H1 (cell line): ENCODE measurements at regions not wholly inside any gene's neighbourhood (a gene's known extent, or its start where the extent isn't known, plus 50 kb on each side); places are given as distances from the start of the nearest gene placed in this dataset.

Experiments used
- CTCF ChIA-PET: fragments of 300-600 bp; sonication (Branson Sonifier 250); formaldehyde crosslinking; loops from one replicate; lab custom pipeline; 2021; ENCODE audit not compliant: partially characterized antibody; lab: Charles Lee
- POLR2A ChIA-PET: fragments of 300-600 bp; sonication (Branson Sonifier 250); formaldehyde crosslinking; loops from one replicate; lab custom pipeline; 2021; ENCODE audit warnings: inconsistent platforms; ENCODE audit not compliant: partially characterized antibody; lab: Charles Lee
- DNase-seq, 2 experiments: peaks; one replicate each; pipeline versions ENCODE4 v3.0.0 to v3.0.0-alpha.2; 2010 to 2022; ENCODE audit warnings: low spot score in 2 of 2, low read depth in 1 of 2, mixed read lengths in 1 of 2
- FAIRE-seq: peaks from 2 replicates; lab custom pipeline; 2011; peaks lifted over from hg19 to GRCh38; lab: Jason Lieb, UNC
- H2AFZ ChIP-seq: 2 replicates; pipeline ENCODE4 v1.8.1; 2012; ENCODE audit warnings: low read length, inconsistent platforms
- H2AK5ac ChIP-seq: 2 replicates; pipeline ENCODE4 v1.6.1; 2013; ENCODE audit warnings: low read depth, low read length
- H2BK120ac ChIP-seq: replicated peaks from 2 replicates; pipeline ENCODE3; 2013; ENCODE audit warnings: low read depth, low read length, inconsistent platforms
- H2BK12ac ChIP-seq: 2 replicates; pipeline ENCODE4 v1.6.1; 2013; ENCODE audit warnings: low read depth, low read length
- H2BK15ac ChIP-seq: 2 replicates; pipeline ENCODE4 v1.6.1; 2013; ENCODE audit warnings: low read length
- H2BK20ac ChIP-seq: 2 replicates; pipeline ENCODE4 v1.6.1; 2013; ENCODE audit warnings: low read length
- H2BK5ac ChIP-seq: 2 replicates; pipeline ENCODE4 v1.6.1; 2013; ENCODE audit warnings: low read depth, low read length
- H3K14ac ChIP-seq: 2 replicates; pipeline ENCODE4 v1.6.1; 2013; ENCODE audit warnings: inconsistent platforms; ENCODE audit not compliant: insufficient read length
- H3K18ac ChIP-seq: 2 replicates; pipeline ENCODE4 v1.6.1; 2013; ENCODE audit warnings: low read length; ENCODE audit errors: extremely low read depth
- H3K23ac ChIP-seq: 2 replicates; pipeline ENCODE4 v1.6.1; 2013; ENCODE audit warnings: inconsistent platforms; ENCODE audit not compliant: insufficient read length
- H3K23me2 ChIP-seq: 2 replicates; pipeline ENCODE4 v1.6.1; 2013; ENCODE audit warnings: low read depth, low read length
- H3K27ac ChIP-seq: 2 replicates; pipeline ENCODE4 v1.6.1; 2011; ENCODE audit warnings: low read depth, low read length, inconsistent platforms
- H3K27me3 ChIP-seq, 4 experiments: replicated peaks in 1 of 4; 1 replicate in 1 of 4; 2 replicates in 3 of 4; pipeline versions ENCODE4 v1.6.1 to v1.8.1; 2011 to 2013; ENCODE audit warnings: low read length in 3 of 4, mild to moderate bottlenecking in 3 of 4, inconsistent platforms in 2 of 4, mixed read lengths in 2 of 4, moderate library complexity in 1 of 4; ENCODE audit not compliant: control insufficient read depth in 3 of 4, insufficient read depth in 3 of 4; ENCODE audit errors: extremely low read depth in 1 of 4
- H3K36me3 ChIP-seq, 4 experiments: 2 replicates each; pipeline versions ENCODE4 v1.6.1 to v1.8.1; 2011 to 2013; ENCODE audit warnings: mild to moderate bottlenecking in 4 of 4, low read length in 3 of 4, moderate library complexity in 2 of 4, control low read depth in 1 of 4, inconsistent platforms in 1 of 4; ENCODE audit not compliant: insufficient read depth in 4 of 4, control insufficient read depth in 2 of 4
- H3K4ac ChIP-seq: replicated peaks from 2 replicates; pipeline ENCODE3; 2013; ENCODE audit warnings: low read length, low read depth, mixed read lengths, inconsistent platforms; ENCODE audit not compliant: insufficient read length
- H3K4me1 ChIP-seq, 4 experiments: replicated peaks in 1 of 4; 1 replicate in 1 of 4; 2 replicates in 3 of 4; pipeline versions ENCODE4 v1.6.1 to v1.8.1; 2011 to 2013; ENCODE audit warnings: low read length in 3 of 4, inconsistent platforms in 2 of 4, mixed read lengths in 1 of 4; ENCODE audit not compliant: insufficient read depth in 4 of 4, control insufficient read depth in 3 of 4
- H3K4me2 ChIP-seq, 2 experiments: 2 replicates each; pipeline versions ENCODE4 v1.6.1 to v1.8.1; 2011 to 2013; ENCODE audit warnings: low read depth in 2 of 2, low read length in 2 of 2, control low read depth in 1 of 2, inconsistent platforms in 1 of 2, mild to moderate bottlenecking in 1 of 2; ENCODE audit not compliant: insufficient read depth in 1 of 2
- H3K4me3 ChIP-seq, 4 experiments: fragments of 200-600, 300-600 bp in 1 of 4; sonication (generic), shearing (Covaris generic), sonication (Bioruptor Twin) in 1 of 4; 2 replicates each; pipeline versions ENCODE4 v1.5.1 to v1.8.1; 2011 to 2016; ENCODE audit warnings: low read length in 4 of 4, low read depth in 3 of 4, control low read depth in 2 of 4, inconsistent platforms in 2 of 4, mild to moderate bottlenecking in 2 of 4, mixed read lengths in 1 of 4, moderate library complexity in 1 of 4; ENCODE audit not compliant: insufficient read depth in 2 of 4; ENCODE audit errors: extremely low read depth in 1 of 4
- H3K56ac ChIP-seq: replicated peaks from 2 replicates; pipeline ENCODE3; 2013; ENCODE audit warnings: low read depth, mild to moderate bottlenecking, mixed read lengths, low read length, inconsistent platforms; ENCODE audit not compliant: insufficient read length
- H3K79me1 ChIP-seq: 2 replicates; pipeline ENCODE4 v1.6.1; 2013; ENCODE audit warnings: low read depth, low read length, control low read depth
- H3K79me2 ChIP-seq, 2 experiments: 2 replicates each; pipeline versions ENCODE4 v1.6.1 to v1.8.1; 2012 to 2013; ENCODE audit warnings: low read length in 2 of 2, mild to moderate bottlenecking in 2 of 2, inconsistent platforms in 1 of 2; ENCODE audit not compliant: insufficient read depth in 2 of 2, control insufficient read depth in 1 of 2
- H3K9ac ChIP-seq, 4 experiments: replicated peaks in 1 of 4; 1 replicate in 1 of 4; 2 replicates in 3 of 4; pipeline versions ENCODE4 v1.6.1 to v1.8.1; 2011 to 2013; ENCODE audit warnings: low read depth in 3 of 4, low read length in 3 of 4, control low read depth in 2 of 4, mild to moderate bottlenecking in 2 of 4, moderate library complexity in 2 of 4, inconsistent platforms in 1 of 4; ENCODE audit errors: extremely low read depth in 1 of 4
- H3K9me3 ChIP-seq, 2 experiments: 2 replicates each; pipeline versions ENCODE4 v1.6.1 to v1.8.1; 2012 to 2013; ENCODE audit warnings: mild to moderate bottlenecking in 2 of 2, moderate library complexity in 2 of 2, control low read depth in 1 of 2, inconsistent platforms in 1 of 2, low read depth in 1 of 2, low read length in 1 of 2, mixed read lengths in 1 of 2; ENCODE audit not compliant: insufficient read depth in 2 of 2
- H4K20me1 ChIP-seq, 2 experiments: replicated peaks in 1 of 2; 2 replicates each; pipeline versions ENCODE3 to v1.8.1; 2011 to 2013; ENCODE audit warnings: inconsistent platforms in 2 of 2, low read length in 2 of 2, mild to moderate bottlenecking in 1 of 2; ENCODE audit not compliant: insufficient read depth in 2 of 2, control insufficient read depth in 1 of 2
- H4K5ac ChIP-seq: 2 replicates; pipeline ENCODE4 v1.6.1; 2013; ENCODE audit warnings: low read length, low read depth, mixed read lengths, inconsistent platforms; ENCODE audit not compliant: insufficient read length
- H4K8ac ChIP-seq: 2 replicates; pipeline ENCODE4 v1.8.0; 2013; ENCODE audit warnings: mild to moderate bottlenecking, moderate library complexity, low read length, inconsistent platforms; ENCODE audit not compliant: insufficient read depth; ENCODE audit errors: extremely low read depth
- H4K91ac ChIP-seq: replicated peaks from 2 replicates; pipeline ENCODE3; 2013; ENCODE audit warnings: low read length, mixed read lengths, inconsistent platforms; ENCODE audit not compliant: insufficient read length
- ATF3 ChIP-seq: IDR thresholded peaks from 2 replicates; pipeline ENCODE4 v1.6.1; 2011; ENCODE audit warnings: low read depth, mild to moderate bottlenecking, low read length; ENCODE audit not compliant: insufficient read depth
- EP300 ChIP-seq, 2 experiments: IDR thresholded peaks; 1 replicate in 1 of 2; 2 replicates in 1 of 2; pipeline ENCODE4 v1.6.1; 2011 to 2012; ENCODE audit warnings: low read depth in 2 of 2, low read length in 2 of 2, mild to moderate bottlenecking in 2 of 2, borderline replicate concordance in 1 of 2, inconsistent platforms in 1 of 2, moderate library complexity in 1 of 2
- KDM1A ChIP-seq: fragments of 200-600, 300-600 bp; sonication (generic); IDR thresholded peaks from 2 replicates; pipeline ENCODE4 v1.7.1; 2016; ENCODE audit warnings: mild to moderate bottlenecking, low read length, borderline replicate concordance
- POLR2A ChIP-seq, 2 experiments: IDR thresholded peaks; 1 replicate in 1 of 2; 2 replicates in 1 of 2; pipeline ENCODE4 v1.6.1; 2011; ENCODE audit warnings: low read depth in 2 of 2, low read length in 2 of 2, mild to moderate bottlenecking in 2 of 2; ENCODE audit errors: control extremely low read depth in 1 of 2
- RNF2 ChIP-seq: fragments of 200-900, 300-1000 bp; sonication (generic); IDR thresholded peaks from 2 replicates; pipeline ENCODE4 v1.7.1; 2016; ENCODE audit warnings: borderline replicate concordance, low read depth, mild to moderate bottlenecking, antibody characterized with exemption, low read length; ENCODE audit not compliant: poor library complexity, severe bottlenecking; ENCODE audit errors: missing control alignments
- SIX5 ChIP-seq: IDR thresholded peaks from 2 replicates; pipeline ENCODE4 v1.6.1; 2011; ENCODE audit warnings: mild to moderate bottlenecking, low read depth, low read length
- WGBS, 2 experiments: shearing (Covaris generic) in 1 of 2; methylation state at CpG; one replicate each; pipeline versions ENCODE4 v1.1.6 to v1.1.7; 2013 to 2015; ENCODE audit warnings: low lambda C conversion rate in 2 of 2, mixed read lengths in 2 of 2, inconsistent platforms in 1 of 2, low coverage in 1 of 2, missing lambda C conversion rate in 1 of 2; ENCODE audit not compliant: insufficient replicate concordance in 2 of 2, insufficient coverage in 1 of 2, insufficient read length in 1 of 2; ENCODE audit errors: extremely low coverage in 1 of 2, missing lambda C conversion rate in 1 of 2; 5-methylcytosine and 5-hydroxymethylcytosine counted together

GRCh38 chr1:239056940-239057339, 329.4 kb upstream of the CHRM3 start:
- FAIRE-seq = no peak
- Histone ChIP-seq H3K23ac (no peak overlapping the region), H3K4me2 (no peak overlapping the region), H3K9me3 (no peaks in the 10 kb centered on the region), H3K4me3 (no peak overlapping the region), H3K79me1 (no peaks in the 10 kb centered on the region), H2BK12ac (no peak overlapping the region), H3K27me3 (no peaks in the 10 kb centered on the region), H3K14ac (no peak overlapping the region), H3K36me3 (no peaks in the 10 kb centered on the region), H4K20me1 (no peaks in the 10 kb centered on the region), H2AK5ac (no peak overlapping the region), H3K56ac (no peak overlapping the region), H3K27ac (no peak overlapping the region), H4K8ac (no peak overlapping the region), H3K4me1 (peaks cover 2 to 3% (median 3%) of the 10 kb centered on the region in 4 experiments; a peak in 5 of 7 replicates), H2BK20ac (no peak overlapping the region), H4K5ac (no peak overlapping the region), H4K91ac (no peak overlapping the region), H2BK120ac (no peak overlapping the region), H3K23me2 (no peaks in the 10 kb centered on the region), H2BK15ac (no peak overlapping the region), H3K18ac (no peak overlapping the region), H3K9ac (no peak overlapping the region), H3K4ac (no peak overlapping the region), H2AFZ (no peak overlapping the region), H2BK5ac (no peak overlapping the region), H3K79me2 (no peaks in the 10 kb centered on the region)
- TF ChIP-seq ATF3 (no peak), RNF2 (no peak), KDM1A (no peak), EP300 (IDR thresholded peaks at IDR 0.05; ENCODE audit: borderline replicate concordance in 1 of 2, low read depth in 2 of 2, low read length in 2 of 2) (no peak), SIX5 (no peak), POLR2A (IDR thresholded peaks at IDR 0.05; ENCODE audit: control extremely low read depth in 1 of 2, low read depth in 2 of 2, low read length in 2 of 2) (no peak)
- POLR2A ChIA-PET = no interaction called here
- no peak for DNase-seq
- WGBS, 2 experiments = 84% methylated on average over 3 of the region's 3 CpGs; no CpG with 5 or more reads in 1 of the 2 experiments
- CTCF ChIA-PET = interaction anchor here (1.2 kb wide), 1 partner anchor 1206 kb away, joined by 3 read pairs; no protein-coding TSS in a partner anchor
